ENCODE measurements at regions not wholly inside any gene's neighbourhood (a gene's known extent, or its start where the extent isn't known, plus 50 kb on each side); places are given as distances from the start of the nearest gene placed in this dataset.
A peak's percentile ranks its signal among the peaks of the same experiment; 100 is the strongest.
"Not testable (repeated sequence)": the region's sequence is repeated elsewhere in the genome, so short reads cannot be mapped to it uniquely, and the experiment has no call there.

DNA sequence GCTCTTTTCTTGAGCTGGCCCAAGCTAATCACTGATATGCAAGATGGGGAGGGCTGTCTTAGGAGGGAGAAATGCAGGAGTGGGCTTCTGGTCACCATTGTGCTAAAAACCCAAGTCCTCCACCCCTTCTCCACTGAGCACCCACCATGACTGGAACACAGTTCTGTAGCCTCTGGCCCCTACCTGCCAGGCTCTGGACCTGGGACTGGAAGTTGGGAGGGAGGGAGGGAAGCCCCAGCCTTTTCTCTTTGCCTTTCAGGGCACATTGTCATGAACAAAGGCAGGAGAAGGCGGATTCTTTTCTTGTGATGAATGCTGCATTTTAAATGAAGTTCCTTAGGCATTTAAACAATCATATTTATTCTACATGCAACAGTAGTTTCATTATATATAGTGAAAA is 559.1 kb upstream of the TRPC7 start:
- no peak for DNase-seq

DNA sequence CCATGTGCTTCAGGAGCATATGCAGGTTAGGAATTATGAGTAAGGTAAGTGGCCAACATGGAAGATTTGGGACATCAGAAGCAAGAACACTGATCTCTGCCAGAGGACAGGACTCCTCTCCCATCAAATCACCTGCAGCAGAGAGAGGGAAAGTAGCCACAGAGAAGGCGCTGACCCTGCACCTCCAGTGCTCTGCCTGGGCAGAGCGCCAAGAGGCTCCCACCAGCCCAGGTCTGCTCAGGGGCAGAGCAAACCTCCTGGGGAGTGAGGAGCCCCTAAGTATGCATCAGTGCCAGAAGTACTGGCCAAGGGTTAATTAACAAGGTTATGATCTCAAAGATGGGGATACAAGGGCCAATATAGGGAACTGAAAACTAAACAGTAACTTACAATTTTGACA is 545.3 kb upstream of the TRPC7 start:
- no peak for DNase-seq

DNA sequence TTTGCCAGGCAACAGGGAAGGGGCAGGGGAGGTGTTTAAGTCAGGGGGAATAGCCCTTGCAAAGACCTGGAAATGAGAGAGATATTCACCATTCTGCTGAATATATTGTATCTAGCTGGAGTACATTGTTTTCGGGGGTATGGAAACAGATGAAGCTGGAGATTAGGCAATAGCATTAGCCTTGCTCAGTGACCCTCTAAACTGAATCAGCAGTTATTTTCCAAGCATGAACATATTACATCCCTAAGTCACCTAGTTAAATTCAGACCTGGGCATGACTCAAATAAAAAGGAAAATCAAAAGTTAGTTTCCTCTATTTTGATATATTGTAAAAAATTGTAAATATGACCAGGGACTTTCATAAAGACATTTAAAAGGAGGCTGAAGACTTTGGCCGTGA is 544.6 kb upstream of the TRPC7 start:
- no peak for DNase-seq

DNA sequence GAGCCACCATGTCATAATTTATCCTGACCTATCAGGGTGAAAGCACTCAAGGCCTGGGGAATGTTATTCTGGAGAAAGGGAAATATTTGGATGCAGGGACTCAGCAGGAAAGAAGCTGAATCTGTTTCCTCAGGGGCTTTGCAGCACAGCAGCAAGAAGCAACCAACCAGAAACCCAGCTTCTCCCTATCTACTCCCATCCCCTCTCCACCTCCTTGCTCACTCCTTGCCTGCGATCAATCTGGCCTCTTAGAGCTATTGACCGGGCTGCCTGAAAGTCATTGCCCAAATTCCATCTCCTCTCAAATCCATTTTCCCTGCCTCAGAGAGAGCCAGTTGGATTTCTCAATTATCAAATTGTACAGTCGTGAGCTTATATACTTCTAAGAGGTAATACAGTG is 542.0 kb upstream of the TRPC7 start:
- DNase-seq: peak; percentile 75

- DNase-seq: peak; percentile 59
These were observed 541.2 kb upstream of the TRPC7 start for GRCh38 chr5:136906545-136906944.

- DNase-seq: no peak
These were observed 540.2 kb upstream of the TRPC7 start for GRCh38 chr5:136905571-136905970.

- DNase-seq: no peak
These were observed 528.7 kb upstream of the TRPC7 start for GRCh38 chr5:136894070-136894469.

- no peak for DNase-seq
These were observed 526.7 kb upstream of the TRPC7 start for GRCh38 chr5:136892000-136892399.

DNA sequence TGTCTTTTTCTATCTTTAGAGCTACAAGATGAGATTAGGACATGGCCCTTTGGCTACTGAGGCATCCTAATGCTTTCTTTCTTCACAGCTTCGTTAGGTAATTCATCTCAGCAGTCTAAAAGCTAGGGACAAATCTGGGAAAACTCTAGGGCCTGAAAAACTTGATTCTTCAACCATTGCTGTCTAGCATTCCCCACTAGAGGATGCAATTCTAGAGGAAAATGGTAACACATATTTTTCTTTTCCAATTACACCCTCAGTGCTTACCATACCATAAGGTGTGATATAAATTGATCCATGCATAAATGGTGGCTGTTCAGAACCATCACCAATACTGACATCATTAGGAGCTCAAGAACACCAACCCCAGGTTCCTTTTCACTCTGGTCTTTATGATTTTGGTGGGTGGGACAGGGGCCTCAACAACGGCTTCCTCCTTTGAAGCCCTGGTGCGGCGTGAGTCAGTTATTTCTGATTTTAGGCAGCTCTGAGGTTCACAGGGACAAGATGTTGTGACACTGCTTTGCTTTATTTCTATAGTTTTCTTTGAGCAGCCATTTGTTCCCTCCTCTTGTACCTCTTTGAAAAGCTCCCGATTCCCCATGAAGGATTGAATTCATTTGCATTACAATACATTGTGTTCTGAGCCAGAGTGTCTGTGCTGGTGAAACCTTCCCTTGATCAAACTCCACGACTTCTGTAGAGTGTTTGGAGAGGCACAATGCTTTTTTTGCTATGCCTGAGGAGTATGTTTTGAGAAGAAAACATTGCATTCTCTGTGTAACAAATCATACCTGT is 526.0 kb upstream of the TRPC7 start:
- no peak for DNase-seq

DNA sequence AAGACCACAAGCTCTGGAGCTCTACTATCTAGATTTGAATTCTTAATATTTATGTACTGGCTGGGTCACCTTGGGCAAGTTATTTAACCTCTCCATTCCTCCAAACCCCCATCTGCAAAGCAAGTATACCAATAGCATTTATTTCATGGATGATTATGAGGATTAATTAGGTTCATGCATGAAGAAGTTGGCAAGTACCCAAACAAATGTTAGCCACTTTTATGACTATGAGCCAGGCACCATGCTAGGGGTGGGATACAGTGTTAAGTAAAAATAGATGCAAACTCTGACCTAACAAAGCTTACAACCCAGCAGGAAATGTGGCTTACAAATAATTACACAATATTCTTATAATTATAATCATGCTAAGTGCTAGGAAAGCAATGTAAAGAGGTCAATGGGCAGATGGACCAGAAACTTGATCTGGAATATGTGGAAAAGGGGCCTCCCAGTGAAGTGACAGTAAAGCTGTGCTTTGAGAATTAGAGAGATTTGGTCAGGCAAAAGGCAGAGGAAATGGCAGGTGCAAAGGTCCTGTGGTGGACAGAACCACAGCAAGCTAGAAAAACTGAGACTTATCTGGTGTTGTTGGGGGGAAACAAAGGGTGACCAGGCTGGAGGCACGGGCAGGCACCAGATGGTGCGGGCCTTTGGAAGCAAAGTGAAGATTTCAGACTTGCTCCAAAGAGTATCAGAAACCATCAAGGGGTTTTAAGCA is 525.2 kb upstream of the TRPC7 start:
- DNase-seq: no peak

DNA sequence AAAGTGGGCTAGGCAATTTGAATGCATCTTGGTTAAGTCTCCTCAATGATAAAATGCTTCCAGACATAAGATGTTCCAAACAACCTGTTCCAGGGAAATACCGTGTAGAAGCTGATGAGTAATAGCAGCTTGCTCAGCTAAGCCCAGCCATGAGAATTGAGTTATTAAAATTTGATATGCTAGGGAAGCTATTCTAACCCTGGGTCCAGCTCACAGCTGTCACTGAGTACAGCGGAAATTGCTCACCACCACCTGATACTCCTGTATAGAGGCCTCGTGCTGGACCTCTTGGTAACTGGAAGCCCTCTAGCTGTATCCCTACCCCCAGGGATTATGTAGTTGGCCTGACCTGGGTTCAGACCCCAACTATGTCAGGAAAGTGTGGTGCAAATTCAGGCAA is 521.3 kb upstream of the TRPC7 start:
- DNase-seq: no peak

DNA sequence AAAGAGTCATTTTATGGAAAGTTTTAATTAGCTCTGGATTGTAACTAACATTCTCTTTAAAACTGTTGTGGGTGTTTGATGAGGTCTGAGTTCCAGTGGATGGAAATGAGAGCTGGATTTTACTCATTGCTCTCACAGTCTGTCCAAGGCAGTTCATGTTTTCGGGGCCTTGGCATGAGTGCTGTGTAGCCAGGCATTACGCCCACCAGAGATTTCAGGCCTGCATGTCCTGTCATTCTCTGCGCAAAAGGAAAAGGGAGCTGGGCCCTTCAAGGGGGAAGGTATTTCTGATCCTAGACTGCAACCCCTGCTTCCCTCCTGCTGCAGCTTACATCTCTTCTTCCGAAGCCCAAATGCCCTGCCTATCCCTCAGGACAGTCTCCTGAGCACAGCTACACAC is 499.6 kb upstream of the TRPC7 start:
- DNase-seq: no peak

- no peak for DNase-seq
These were observed 491.3 kb upstream of the TRPC7 start for GRCh38 chr5:136856648-136857047.

DNA sequence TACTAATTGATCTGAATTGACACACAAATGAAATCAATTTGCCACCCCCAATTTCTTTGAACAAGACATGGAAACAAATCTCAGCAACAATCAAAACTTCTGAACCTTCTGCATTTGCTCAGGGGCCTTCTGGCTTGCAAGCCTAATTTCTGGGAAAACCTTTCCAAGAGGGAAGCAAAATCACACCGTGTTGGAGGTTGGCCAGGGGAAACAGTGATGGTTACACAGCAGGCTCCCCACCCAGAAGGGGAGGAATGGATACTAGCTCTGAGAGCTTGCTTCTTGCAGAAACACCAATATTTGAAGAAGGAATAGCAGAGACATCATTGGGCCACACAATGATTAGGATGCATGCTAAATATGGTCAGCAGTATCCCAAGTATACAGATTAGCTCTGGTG is 488.6 kb upstream of the TRPC7 start:
- DNase-seq: no peak

DNA sequence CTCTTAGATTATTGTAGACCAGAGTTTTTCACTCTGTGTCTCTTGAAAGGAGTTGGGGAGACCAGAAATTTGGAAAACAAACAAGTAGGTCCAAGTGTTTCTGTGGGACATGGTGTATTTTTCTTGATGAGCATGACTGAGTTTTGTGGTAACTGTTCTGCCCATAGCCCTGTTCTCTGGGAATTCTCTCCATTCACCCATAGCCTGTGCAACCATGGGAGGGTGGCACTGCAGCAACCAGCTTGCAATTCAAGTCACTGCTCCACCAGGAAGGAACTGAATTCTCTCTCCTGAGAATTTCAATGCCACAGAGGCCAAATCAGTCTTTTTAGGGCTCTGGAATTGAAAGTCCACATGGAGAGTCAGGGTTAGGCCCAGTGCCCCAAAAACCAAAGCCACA is 475.3 kb upstream of the TRPC7 start:
- no peak for DNase-seq

DNA sequence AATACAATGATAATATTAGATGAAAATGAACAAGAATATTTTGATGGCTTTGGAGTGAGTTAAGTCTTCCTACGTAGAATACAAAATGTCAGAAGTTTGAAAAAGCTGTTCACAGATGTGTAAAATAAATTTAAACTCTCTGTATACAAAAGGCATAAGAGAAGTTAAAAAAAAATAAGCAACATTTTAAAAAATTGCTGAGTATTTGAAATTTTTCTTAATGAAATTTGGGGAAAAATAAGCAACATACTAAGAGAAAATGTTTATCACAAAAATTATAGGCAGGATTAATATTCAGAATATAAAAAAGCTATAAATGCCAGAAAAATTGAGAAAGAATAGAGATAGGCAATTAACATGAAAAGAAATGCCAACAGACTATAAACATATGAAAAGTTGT is 470.7 kb upstream of the TRPC7 start:
- no peak for DNase-seq

DNA sequence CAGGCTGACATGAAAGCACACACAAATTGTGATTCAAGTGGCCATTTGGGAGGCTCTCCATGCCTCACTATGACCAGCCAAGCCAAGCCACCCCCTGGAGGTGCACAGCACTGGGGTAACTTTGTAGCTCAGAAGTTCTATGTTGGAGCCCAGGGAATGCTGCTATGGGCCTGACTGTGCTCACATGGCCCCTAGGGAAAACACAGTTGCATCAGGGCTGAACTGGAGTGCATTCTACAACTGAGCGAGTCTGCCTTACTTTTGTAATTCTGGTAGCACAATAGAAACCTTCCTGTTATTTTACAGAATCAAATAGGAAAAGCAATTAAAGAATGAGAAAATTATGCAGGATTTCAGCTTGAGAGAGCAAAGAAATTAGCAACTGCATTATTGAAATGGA is 455.5 kb upstream of the TRPC7 start:
- DNase-seq: no peak

DNA sequence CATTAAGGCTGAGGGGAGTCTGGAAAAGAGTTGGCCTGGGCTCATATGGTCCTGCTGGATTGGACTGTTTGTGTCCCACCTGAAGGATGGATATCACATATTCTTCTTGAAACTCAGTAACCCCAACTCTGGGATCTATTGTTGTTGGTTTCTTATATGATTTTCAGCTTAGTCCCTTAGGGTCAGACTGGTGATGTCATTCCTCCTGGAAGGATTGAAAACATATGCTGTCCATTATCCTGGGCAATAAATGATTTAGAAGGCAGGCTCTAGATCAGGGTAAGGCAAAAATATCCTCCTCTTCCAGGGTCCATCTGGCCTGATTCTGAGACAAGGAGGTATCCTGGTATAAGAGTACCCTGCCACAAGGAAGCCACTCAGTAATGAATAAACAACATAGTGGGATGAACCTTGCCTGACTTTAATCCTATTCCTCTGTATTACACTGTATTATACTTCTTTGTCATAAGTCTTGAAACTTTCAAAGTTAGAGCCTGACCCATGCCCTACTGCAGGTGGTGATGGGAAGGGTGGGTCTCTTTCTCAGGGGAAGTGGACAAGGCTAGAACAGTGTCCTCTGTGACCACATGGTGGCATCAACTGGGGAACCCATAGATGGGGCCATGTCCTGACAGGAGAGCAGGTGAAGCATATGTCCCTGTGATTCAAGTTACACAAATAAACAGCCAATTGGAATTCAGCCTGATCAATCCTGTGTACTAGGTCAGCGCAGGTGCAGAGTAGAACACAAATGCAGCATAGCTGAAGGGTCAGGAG is 454.4 kb upstream of the TRPC7 start:
- no peak for DNase-seq

DNA sequence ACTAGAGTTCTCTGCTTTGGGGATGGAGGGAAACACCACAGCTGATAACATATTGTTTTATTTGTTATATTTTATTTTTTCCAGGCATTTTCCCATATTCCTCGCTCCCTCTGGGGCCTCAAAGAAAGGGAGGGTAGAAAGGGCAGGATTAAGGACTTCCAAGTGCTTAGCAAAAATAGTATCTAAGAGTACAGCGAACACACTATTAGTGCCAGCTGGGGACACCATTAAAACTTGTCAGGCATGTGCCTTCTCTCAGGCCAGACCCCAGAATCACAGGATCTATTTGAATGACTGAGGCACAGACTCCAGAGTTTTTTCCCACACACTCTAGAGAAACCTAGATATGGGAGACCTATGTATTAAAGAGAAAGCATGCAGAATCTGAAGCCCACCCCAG is 451.0 kb upstream of the TRPC7 start:
- no peak for DNase-seq

GRCh38 chr5:136814619-136815378 is 449.5 kb upstream of the TRPC7 start:
- no peak for DNase-seq

DNA sequence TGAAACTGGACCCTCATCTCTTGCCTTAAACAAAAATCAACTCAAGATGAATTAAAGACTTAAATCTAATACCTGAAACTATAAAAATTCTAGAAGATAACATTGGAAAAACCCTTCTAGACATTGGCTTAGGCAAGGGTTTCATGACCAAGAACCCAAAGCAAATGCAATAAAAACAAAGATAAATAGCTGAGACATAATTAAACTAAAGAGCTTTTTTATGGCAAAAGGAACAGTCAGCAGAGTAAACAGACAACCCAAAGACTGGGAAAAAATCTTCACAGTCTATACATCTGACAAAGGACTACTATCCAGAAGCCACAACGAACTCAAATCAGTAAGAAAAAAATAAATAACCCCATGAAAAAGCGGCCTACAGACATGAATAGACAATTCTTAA is 446.9 kb upstream of the TRPC7 start:
- not testable (repeated sequence) for DNase-seq

- peak; percentile 74 for DNase-seq
These were observed 446.2 kb upstream of the TRPC7 start for GRCh38 chr5:136811551-136811950.

DNA sequence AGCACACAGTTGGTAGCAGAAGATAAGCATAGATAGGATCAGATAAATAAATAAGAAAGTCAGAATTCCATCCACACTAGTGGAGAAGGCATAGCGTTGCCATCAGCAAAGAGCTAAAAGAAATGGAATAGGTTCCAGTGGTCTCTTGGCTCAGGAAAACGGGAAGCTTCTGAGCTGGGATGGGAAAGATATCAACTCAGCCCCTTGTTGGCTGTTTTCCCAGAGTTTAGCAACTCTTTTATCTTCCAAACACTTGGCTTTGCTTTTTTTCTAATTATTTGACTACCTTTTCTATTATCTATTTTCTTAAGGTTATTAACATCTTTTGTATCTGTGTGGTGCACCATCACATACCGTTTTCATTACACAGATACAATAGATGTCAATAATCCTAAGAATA is 445.7 kb upstream of the TRPC7 start:
- DNase-seq: no peak
